HG02938 (cell line): ENCODE measurements at regions not wholly inside any gene's neighbourhood (a gene's known extent, or its start where the extent isn't known, plus 50 kb on each side); places are given as distances from the start of the nearest gene placed in this dataset.
"Not testable (repeated sequence)": the region's sequence is repeated elsewhere in the genome, so short reads cannot be mapped to it uniquely, and the experiment has no call there.

ENCODE experiments used
- ATAC-seq: cut with Tn5 transposase; IDR thresholded peaks from one replicate; pipeline ENCODE4 v1.9.1; 2021; ENCODE audit warnings: mild to moderate bottlenecking, moderate library complexity; ENCODE audit not compliant: unreplicated experiment

- no peak for ATAC-seq
These were observed 187.7 kb upstream of the TAS2R1 start for GRCh38 chr5:9817819-9818218.

- no peak for ATAC-seq
These were observed 184.9 kb upstream of the TAS2R1 start for GRCh38 chr5:9815051-9815450.

- no peak for ATAC-seq
These were observed 183.2 kb upstream of the TAS2R1 start for GRCh38 chr5:9813305-9813704.

GRCh38 chr5:9807366-9807765 lies 177.2 kb upstream of the TAS2R1 start:
- not testable (repeated sequence) for ATAC-seq

GRCh38 chr5:9801908-9802307 lies 171.8 kb upstream of the TAS2R1 start:
- ATAC-seq = no peak

GRCh38 chr5:9799606-9800005 lies 169.5 kb upstream of the TAS2R1 start:
- ATAC-seq = no peak

- no peak for ATAC-seq
These were observed 160.1 kb upstream of the TAS2R1 start for GRCh38 chr5:9790276-9790675.

GRCh38 chr5:9789777-9790176 lies 159.6 kb upstream of the TAS2R1 start:
- no peak for ATAC-seq

- ATAC-seq = no peak
These were observed 157.9 kb upstream of the TAS2R1 start for GRCh38 chr5:9787861-9788600.

- ATAC-seq = no peak
These were observed 156.5 kb upstream of the TAS2R1 start for GRCh38 chr5:9786380-9787360.

GRCh38 chr5:9785751-9786150 lies 155.6 kb upstream of the TAS2R1 start:
- ATAC-seq = no peak

GRCh38 chr5:9784231-9784630 lies 154.1 kb upstream of the TAS2R1 start:
- ATAC-seq = no peak

GRCh38 chr5:9782826-9783560 lies 152.8 kb upstream of the TAS2R1 start:
- ATAC-seq = no peak

- ATAC-seq = no peak
These were observed 151.7 kb upstream of the TAS2R1 start for GRCh38 chr5:9781890-9782289.

GRCh38 chr5:9781275-9781674 lies 151.1 kb upstream of the TAS2R1 start:
- no peak for ATAC-seq

- ATAC-seq = no peak
These were observed 150.3 kb upstream of the TAS2R1 start for GRCh38 chr5:9780501-9780900.

- no peak for ATAC-seq
These were observed 146.4 kb upstream of the TAS2R1 start for GRCh38 chr5:9776525-9776924.

- ATAC-seq = no peak
These were observed 145.2 kb upstream of the TAS2R1 start for GRCh38 chr5:9775339-9775738.

- no peak for ATAC-seq
These were observed 144.4 kb upstream of the TAS2R1 start for GRCh38 chr5:9774472-9775079.

GRCh38 chr5:9771079-9771478 lies 140.9 kb upstream of the TAS2R1 start:
- ATAC-seq = no peak

GRCh38 chr5:9766581-9766980 lies 136.4 kb upstream of the TAS2R1 start:
- no peak for ATAC-seq
